Nucleus accumbens (tissue), 56 donors: ENCODE measurements at regions not wholly inside any gene's neighbourhood (a gene's known extent, or its start where the extent isn't known, plus 50 kb on each side); places are given as distances from the start of the nearest gene placed in this dataset.
A peak's percentile ranks its signal among the peaks of the same experiment; 100 is the strongest.

Experiments
- DNase-seq, 56 donors: peaks; one replicate each; lab custom pipeline; 2025; lab: John Stamatoyannopoulos, UW

GRCh38 chr9:71384343-71384742 is 262.9 kb upstream of the TRPM3 start:
- DNase-seq, result peak in 8 of 56 donors; percentile 0 to 12 (median 2)

DNA sequence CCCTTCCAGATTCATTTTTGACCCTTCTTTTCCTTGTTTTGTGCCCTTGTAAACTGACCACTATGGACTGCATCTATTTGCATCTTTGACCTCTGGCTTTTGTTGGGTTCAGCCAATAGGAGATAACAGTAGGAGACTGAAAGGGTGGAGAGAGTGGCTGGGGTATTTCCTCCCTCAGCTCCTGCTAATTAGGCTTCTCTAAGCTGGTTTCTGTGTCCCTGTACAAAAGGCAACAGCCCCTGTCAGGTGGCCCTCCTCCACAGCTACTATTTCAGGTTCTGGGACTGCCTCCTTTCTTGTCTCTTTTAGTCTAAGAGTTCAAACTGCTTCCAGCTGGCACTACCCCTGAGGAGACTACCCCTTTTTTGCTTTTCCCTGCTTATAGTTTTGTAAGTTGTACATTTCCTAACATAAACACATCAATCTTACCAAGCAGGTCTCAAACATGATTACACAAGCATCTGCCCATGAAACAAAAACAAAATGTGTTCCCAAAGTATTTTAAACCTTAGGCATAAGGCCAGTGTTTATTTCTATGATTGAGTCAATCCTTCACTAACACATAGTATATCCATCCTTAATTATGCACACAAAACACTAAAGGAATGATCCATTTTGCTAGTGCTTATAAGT is 262.0 kb upstream of the TRPM3 start:
- DNase-seq, result no peak

- peak in 17 of 56 donors; percentile 0 to 72 (median 6) for DNase-seq
Observed at GRCh38 chr9:71368157-71368556, 246.7 kb upstream of the TRPM3 start.

DNA sequence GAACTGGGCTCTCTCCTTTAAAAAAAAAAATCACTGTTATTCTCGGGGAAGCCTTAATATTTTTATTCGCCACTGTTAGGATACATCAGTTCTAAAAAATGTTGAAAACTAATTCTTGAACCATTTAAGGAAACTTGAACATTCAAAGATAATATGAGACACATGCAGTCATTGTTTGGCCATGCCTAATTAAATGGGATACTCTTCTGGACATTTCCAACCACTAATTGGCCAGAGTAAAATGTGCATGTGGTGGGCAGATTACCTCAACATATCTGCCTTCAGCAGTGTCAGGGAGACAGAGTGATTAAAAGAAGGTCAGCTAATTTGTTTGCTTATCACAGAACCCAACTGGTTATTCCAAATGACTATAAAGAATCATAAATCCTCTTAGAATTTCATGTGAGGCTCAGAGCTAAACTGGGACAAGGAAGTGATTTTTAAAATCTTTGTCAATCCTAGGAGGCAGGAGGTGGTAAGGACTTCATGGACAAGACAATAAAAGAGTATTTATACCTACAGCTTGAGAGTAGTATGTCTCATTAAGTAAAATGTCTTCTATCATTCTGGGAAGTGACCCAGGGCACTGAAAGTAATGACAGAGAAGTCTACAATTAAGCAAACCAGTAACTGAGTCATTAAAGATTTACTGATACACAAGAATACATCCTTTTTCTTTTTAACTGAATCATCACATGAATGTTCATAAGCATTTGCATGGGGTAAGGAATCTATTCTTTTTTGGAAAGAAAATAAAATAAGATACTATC is 242.9 kb upstream of the TRPM3 start:
- DNase-seq, result no peak

GRCh38 chr9:71363286-71363961 is 242.0 kb upstream of the TRPM3 start:
- no peak for DNase-seq

DNA sequence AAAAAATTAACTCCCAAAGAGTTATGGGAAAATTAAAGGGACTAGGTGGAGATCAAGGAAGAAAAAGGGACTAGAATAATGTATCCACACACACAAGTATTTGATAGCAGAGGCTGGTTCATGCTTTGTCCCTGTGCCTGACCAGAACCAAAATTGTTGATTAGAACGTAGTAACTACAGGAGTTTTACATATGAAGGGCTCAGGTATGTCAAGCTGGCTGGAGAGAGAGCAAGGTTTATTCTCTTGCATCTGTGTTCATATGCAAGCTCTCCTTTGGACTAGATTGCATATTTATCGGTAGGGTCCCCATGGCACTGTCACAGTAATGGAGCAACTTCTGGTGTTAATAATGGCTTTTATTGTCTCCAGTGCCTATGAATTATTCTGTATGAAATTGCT is 239.9 kb upstream of the TRPM3 start:
- no peak for DNase-seq

GRCh38 chr9:71357346-71357745 is 235.9 kb upstream of the TRPM3 start:
- DNase-seq, result no peak

- no peak for DNase-seq
Observed at GRCh38 chr9:71355884-71356283, 234.5 kb upstream of the TRPM3 start.

- DNase-seq, result no peak
Observed at GRCh38 chr9:71353720-71354119, 232.3 kb upstream of the TRPM3 start.

GRCh38 chr9:71352837-71353236 is 231.4 kb upstream of the TRPM3 start:
- DNase-seq, result no peak

DNA sequence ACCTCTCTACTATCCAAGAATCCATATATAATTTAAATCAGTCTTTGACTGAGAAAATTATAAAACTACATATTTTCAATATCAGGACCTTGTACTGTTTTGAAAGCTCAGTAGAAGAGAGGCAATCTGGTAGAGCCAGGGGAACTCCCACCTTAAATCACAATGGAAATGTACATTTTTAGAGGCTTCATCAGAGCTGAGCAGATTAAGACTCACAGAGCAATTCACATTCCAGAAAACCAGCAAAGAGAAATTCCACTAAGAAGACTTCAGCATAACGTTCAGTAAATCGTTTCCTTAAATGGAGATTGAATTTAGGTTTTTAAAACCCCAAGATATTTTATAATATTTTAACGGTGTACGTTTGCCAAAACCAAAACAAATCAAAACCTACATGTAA is 227.8 kb upstream of the TRPM3 start:
- no peak for DNase-seq

DNA sequence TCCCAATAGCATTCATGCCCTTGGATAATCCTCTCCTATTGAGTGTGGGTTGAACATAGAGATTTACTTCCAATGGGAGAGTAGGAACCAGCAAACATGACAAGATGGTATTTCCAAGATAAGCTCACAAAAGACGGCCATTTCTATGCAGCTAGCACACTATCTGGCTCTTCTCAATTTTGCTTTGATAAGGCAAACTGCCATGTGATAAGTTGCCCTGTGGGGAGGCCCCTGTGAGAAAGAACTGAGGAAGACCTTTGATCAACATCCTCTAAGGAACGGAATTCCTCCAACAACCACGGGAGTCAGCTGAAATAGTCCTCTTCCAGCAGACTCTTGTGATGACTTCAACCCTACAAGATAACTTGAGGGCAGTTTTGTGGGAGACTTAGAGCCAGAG is 211.9 kb upstream of the TRPM3 start:
- DNase-seq, result no peak

- no peak for DNase-seq
Observed at GRCh38 chr9:71331603-71332002, 210.2 kb upstream of the TRPM3 start.

GRCh38 chr9:71329873-71330272 is 208.5 kb upstream of the TRPM3 start:
- no peak for DNase-seq

GRCh38 chr9:71326360-71326759 is 204.9 kb upstream of the TRPM3 start:
- DNase-seq, result no peak

DNA sequence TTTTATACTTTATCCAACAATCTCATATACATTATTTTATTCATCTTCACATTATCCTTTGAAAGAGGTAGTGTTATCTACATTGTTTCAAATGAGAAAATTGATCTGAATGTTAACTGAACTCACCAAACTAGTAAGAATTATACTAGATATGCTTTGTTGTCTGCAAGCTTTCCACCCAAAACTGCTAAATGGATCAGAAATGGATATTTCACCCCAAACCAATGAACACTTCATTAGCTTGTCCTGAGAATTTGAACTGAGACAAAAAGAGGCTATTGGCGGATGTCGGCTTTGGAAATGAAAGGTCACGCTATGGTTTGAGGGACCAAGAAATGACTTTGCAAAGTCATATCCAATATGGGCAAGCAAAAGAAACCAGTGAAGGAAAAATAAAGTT is 201.9 kb upstream of the TRPM3 start:
- DNase-seq, result no peak

DNA sequence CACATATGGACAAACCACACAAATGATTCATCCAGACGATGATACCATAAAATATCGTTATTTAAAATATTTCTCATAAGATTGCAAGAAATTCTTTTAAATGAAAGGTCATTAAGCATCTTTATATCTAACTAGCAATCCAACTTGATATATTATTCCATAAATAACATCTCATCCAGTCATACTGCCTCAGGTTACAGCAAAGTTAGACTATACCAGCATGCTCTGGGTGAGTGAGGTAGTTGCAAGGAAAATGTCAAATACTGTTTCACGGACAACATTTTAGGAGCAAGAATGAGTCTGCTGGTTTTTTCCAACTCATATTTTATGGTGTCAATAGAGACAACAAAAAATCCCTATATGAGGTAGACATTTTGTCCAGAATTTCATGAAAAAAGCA is 200.9 kb upstream of the TRPM3 start:
- DNase-seq, result no peak

GRCh38 chr9:71308454-71308853 is 187.0 kb upstream of the TRPM3 start:
- DNase-seq, result no peak

GRCh38 chr9:71306134-71306533 is 184.7 kb upstream of the TRPM3 start:
- no peak for DNase-seq

DNA sequence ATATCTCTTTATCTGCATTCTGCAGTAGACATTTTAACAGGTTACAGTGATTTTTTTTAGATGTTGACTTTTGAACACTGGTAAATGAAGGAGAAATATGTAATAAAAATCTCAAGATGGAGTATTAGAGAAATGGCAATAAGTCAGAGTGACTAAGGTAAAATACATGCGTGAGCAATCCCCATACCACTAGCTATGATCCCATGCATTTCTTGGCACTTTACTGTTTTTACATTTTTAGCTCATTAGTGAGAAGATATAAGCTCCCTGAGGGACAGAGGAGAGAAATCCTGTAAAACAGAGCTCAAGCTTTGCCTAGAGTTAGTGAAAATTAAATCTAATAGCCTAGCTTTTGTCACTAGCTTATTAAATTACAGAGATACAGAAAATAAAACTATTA is 181.9 kb upstream of the TRPM3 start:
- DNase-seq, result no peak

GRCh38 chr9:71302776-71303175 is 181.4 kb upstream of the TRPM3 start:
- DNase-seq, result no peak

- DNase-seq, result no peak
Observed at GRCh38 chr9:71295928-71296327, 174.5 kb upstream of the TRPM3 start.
